ENCODE measurements at regions not wholly inside any gene's neighbourhood (a gene's known extent, or its start where the extent isn't known, plus 50 kb on each side); places are given as distances from the start of the nearest gene placed in this dataset.

GRCh38 chr10:35852721-35853120 lies 210.6 kb upstream of the FZD8 start:
- no peak for DNase-seq (ENCODE audit: low read depth in 2 of 2)
- TF ChIP-seq CTCF (conservative IDR thresholded peaks at IDR 0.05 in 1 of 2, IDR thresholded peaks at IDR 0.05 in 1 of 2; ENCODE audit: low read depth in 1 of 2, low read length in 2 of 2): no peak
- TF ChIP-seq EZH2 (IDR thresholded peaks at IDR 0.05; ENCODE audit: low read length, missing control alignments): no peak

GRCh38 chr10:35848412-35848811 lies 206.3 kb upstream of the FZD8 start:
- no peak overlapping the region for H2AFZ ChIP-seq (ENCODE audit: low read length)
- H3K36me3 ChIP-seq (ENCODE audit: control insufficient read depth, insufficient read depth, low read length): no peaks in the 10 kb centered on the region
- no peak overlapping the region for H3K4me3 ChIP-seq (replicated peaks in 1 of 4; ENCODE audit: control extremely low read depth in 1 of 4, insufficient read depth in 1 of 4, low read depth in 3 of 4, low read length in 4 of 4)
- no peak overlapping the region for H3K27ac ChIP-seq (ENCODE audit: insufficient read depth, low read length)
- no peak overlapping the region for H3K9ac ChIP-seq (ENCODE audit: insufficient read depth, low read length)
- no peak overlapping the region for H3K4me2 ChIP-seq (ENCODE audit: extremely low read depth, insufficient read depth, low read length)
- H3K27me3 ChIP-seq (ENCODE audit: control insufficient read depth, insufficient read depth, low read length): no peaks in the 10 kb centered on the region
- H3K4me1 ChIP-seq (ENCODE audit: control insufficient read depth, extremely low read depth, insufficient read depth, low read length): no peaks in the 10 kb centered on the region
- H3K9me3 ChIP-seq (ENCODE audit: control insufficient read depth, insufficient read depth, low read depth, low read length): no peaks in the 10 kb centered on the region
- H3K79me2 ChIP-seq (ENCODE audit: control insufficient read depth, insufficient read depth, low read length): no peaks in the 10 kb centered on the region
- no peak for TF ChIP-seq EZH2 (IDR thresholded peaks at IDR 0.05; ENCODE audit: low read length, missing control alignments)
- TF ChIP-seq CTCF (conservative IDR thresholded peaks at IDR 0.05 in 1 of 2, IDR thresholded peaks at IDR 0.05 in 1 of 2; ENCODE audit: low read depth in 1 of 2, low read length in 2 of 2): no peak
- H4K20me1 ChIP-seq (ENCODE audit: control insufficient read depth, extremely low read depth, insufficient read depth, low read length): no peaks in the 10 kb centered on the region
- no peak for DNase-seq (ENCODE audit: low read depth in 2 of 2)

More at GRCh38 chr10:35852721-35853120, 210.6 kb upstream of the FZD8 start:
- Histone ChIP-seq H3K4me3 (replicated peaks in 1 of 4; ENCODE audit: control extremely low read depth in 1 of 4, insufficient read depth in 1 of 4, low read depth in 3 of 4, low read length in 4 of 4) (no peak overlapping the region), H3K27ac (ENCODE audit: insufficient read depth, low read length) (no peak overlapping the region), H3K27me3 (ENCODE audit: control insufficient read depth, insufficient read depth, low read length) (no peaks in the 10 kb centered on the region), H3K36me3 (ENCODE audit: control insufficient read depth, insufficient read depth, low read length) (no peaks in the 10 kb centered on the region), H3K9me3 (ENCODE audit: control insufficient read depth, insufficient read depth, low read depth, low read length) (no peaks in the 10 kb centered on the region), H3K4me2 (ENCODE audit: extremely low read depth, insufficient read depth, low read length) (no peak overlapping the region), H3K4me1 (ENCODE audit: control insufficient read depth, extremely low read depth, insufficient read depth, low read length) (peaks cover 3% of the 10 kb centered on the region), H2AFZ (ENCODE audit: low read length) (no peak overlapping the region), H3K79me2 (ENCODE audit: control insufficient read depth, insufficient read depth, low read length) (no peaks in the 10 kb centered on the region), H4K20me1 (ENCODE audit: control insufficient read depth, extremely low read depth, insufficient read depth, low read length) (no peaks in the 10 kb centered on the region), H3K9ac (ENCODE audit: insufficient read depth, low read length) (no peak overlapping the region)

- Histone ChIP-seq H3K79me2 (ENCODE audit: control insufficient read depth, insufficient read depth, low read length) (no peaks in the 10 kb centered on the region), H3K4me1 (ENCODE audit: control insufficient read depth, extremely low read depth, insufficient read depth, low read length) (no peaks in the 10 kb centered on the region), H3K27ac (ENCODE audit: insufficient read depth, low read length) (no peak overlapping the region), H3K36me3 (ENCODE audit: control insufficient read depth, insufficient read depth, low read length) (no peaks in the 10 kb centered on the region), H3K9me3 (ENCODE audit: control insufficient read depth, insufficient read depth, low read depth, low read length) (no peaks in the 10 kb centered on the region), H3K4me2 (ENCODE audit: extremely low read depth, insufficient read depth, low read length) (no peak overlapping the region), H2AFZ (ENCODE audit: low read length) (no peak overlapping the region), H3K4me3 (replicated peaks in 1 of 4; ENCODE audit: control extremely low read depth in 1 of 4, insufficient read depth in 1 of 4, low read depth in 3 of 4, low read length in 4 of 4) (no peak overlapping the region), H3K9ac (ENCODE audit: insufficient read depth, low read length) (no peak overlapping the region), H4K20me1 (ENCODE audit: control insufficient read depth, extremely low read depth, insufficient read depth, low read length) (no peaks in the 10 kb centered on the region), H3K27me3 (ENCODE audit: control insufficient read depth, insufficient read depth, low read length) (no peaks in the 10 kb centered on the region)
- TF ChIP-seq CTCF (conservative IDR thresholded peaks at IDR 0.05 in 1 of 2, IDR thresholded peaks at IDR 0.05 in 1 of 2; ENCODE audit: low read depth in 1 of 2, low read length in 2 of 2): no peak
- no peak for TF ChIP-seq EZH2 (IDR thresholded peaks at IDR 0.05; ENCODE audit: low read length, missing control alignments)
- DNase-seq (ENCODE audit: low read depth in 2 of 2): no peak
These were observed 202.6 kb upstream of the FZD8 start for GRCh38 chr10:35844686-35845085.

Data from fibroblast of lung (primary cell).